ENCODE measurements at regions not wholly inside any gene's neighbourhood (a gene's known extent, or its start where the extent isn't known, plus 50 kb on each side); places are given as distances from the start of the nearest gene placed in this dataset.

GRCh38 chr1:88104236-88104635 is 579.8 kb upstream of the PKN2 start:
- DNase-seq = no peak

- DNase-seq = no peak
Observed at GRCh38 chr1:88104886-88105285, 579.2 kb upstream of the PKN2 start.

GRCh38 chr1:88111816-88112215 is 572.3 kb upstream of the PKN2 start:
- DNase-seq = no peak

GRCh38 chr1:88117597-88117996 is 566.5 kb upstream of the PKN2 start:
- DNase-seq = no peak

GRCh38 chr1:88118176-88118845 is 565.8 kb upstream of the PKN2 start:
- no peak for DNase-seq

- DNase-seq = no peak
Observed at GRCh38 chr1:88124614-88125013, 559.5 kb upstream of the PKN2 start.

- DNase-seq = no peak
Observed at GRCh38 chr1:88126467-88126866, 557.6 kb upstream of the PKN2 start.

GRCh38 chr1:88133991-88134390 is 550.1 kb upstream of the PKN2 start:
- no peak for DNase-seq

- no peak for DNase-seq
Observed at GRCh38 chr1:88134983-88135921, 548.8 kb upstream of the PKN2 start.

- DNase-seq = no peak
Observed at GRCh38 chr1:88139633-88140032, 544.4 kb upstream of the PKN2 start.

- no peak for DNase-seq
Observed at GRCh38 chr1:88140325-88140724, 543.7 kb upstream of the PKN2 start.

- no peak for DNase-seq
Observed at GRCh38 chr1:88141499-88142074, 542.5 kb upstream of the PKN2 start.

- DNase-seq = no peak
Observed at GRCh38 chr1:88145752-88146151, 538.3 kb upstream of the PKN2 start.

GRCh38 chr1:88149686-88150085 is 534.4 kb upstream of the PKN2 start:
- no peak for DNase-seq

GRCh38 chr1:88150330-88150729 is 533.7 kb upstream of the PKN2 start:
- no peak for DNase-seq

- DNase-seq = no peak
Observed at GRCh38 chr1:88163187-88163586, 520.9 kb upstream of the PKN2 start.

- no peak for DNase-seq
Observed at GRCh38 chr1:88168126-88168525, 515.9 kb upstream of the PKN2 start.

- no peak for DNase-seq
Observed at GRCh38 chr1:88169139-88169538, 514.9 kb upstream of the PKN2 start.

- DNase-seq = no peak
Observed at GRCh38 chr1:88169939-88170338, 514.1 kb upstream of the PKN2 start.

- no peak for DNase-seq
Observed at GRCh38 chr1:88175120-88175630, 508.9 kb upstream of the PKN2 start.

- DNase-seq = no peak
Observed at GRCh38 chr1:88175631-88176226, 508.3 kb upstream of the PKN2 start.

- no peak for DNase-seq
Observed at GRCh38 chr1:88179943-88180342, 504.1 kb upstream of the PKN2 start.

- peak; percentile 58 to 67 for DNase-seq
Observed at GRCh38 chr1:88180449-88181108, 503.5 kb upstream of the PKN2 start.
